ENCODE measurements at regions not wholly inside any gene's neighbourhood (a gene's known extent, or its start where the extent isn't known, plus 50 kb on each side); places are given as distances from the start of the nearest gene placed in this dataset.
"Not testable (repeated sequence)": the region's sequence is repeated elsewhere in the genome, so short reads cannot be mapped to it uniquely, and the experiment has no call there.

DNA sequence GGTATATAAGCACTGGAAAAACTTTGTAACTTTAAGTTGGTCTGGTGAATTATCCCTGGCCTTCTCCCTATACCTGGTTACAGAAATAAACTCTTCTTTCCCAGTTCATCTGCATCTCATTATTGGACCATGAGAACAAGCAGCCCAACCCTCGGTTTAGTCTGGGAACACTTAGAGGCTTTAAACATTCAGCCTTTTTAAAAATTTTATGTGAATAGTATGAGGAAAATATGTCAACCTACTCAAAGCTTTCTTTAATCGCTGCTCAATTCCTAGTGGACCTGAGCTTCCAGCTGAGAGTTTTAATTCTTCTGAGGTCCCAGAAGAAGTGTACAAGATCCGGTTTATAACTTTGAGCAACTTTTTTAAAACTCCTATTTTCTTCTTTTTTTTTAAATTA, 358.6 kb upstream of the NOCT start:
- no peak for DNase-seq

DNA sequence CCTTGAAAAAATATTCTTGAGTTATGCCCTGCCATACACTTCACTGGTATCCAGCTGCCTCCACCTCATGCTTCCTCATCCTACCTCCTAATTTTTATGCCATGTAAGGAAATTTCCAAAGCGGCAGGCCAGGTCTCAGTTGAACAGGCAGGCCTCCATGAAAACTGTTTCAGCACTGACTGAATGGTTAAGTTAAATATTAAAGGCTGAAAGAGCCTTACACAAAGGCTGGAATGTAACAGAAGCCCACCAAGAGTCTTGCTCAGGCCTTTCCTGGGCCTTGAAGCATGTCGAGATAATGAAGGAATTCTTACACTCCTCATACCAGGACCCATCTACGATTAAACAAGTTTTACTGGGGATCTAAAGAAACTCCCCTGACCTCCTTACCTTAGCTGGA, 359.6 kb upstream of the NOCT start:
- no peak for DNase-seq

DNA sequence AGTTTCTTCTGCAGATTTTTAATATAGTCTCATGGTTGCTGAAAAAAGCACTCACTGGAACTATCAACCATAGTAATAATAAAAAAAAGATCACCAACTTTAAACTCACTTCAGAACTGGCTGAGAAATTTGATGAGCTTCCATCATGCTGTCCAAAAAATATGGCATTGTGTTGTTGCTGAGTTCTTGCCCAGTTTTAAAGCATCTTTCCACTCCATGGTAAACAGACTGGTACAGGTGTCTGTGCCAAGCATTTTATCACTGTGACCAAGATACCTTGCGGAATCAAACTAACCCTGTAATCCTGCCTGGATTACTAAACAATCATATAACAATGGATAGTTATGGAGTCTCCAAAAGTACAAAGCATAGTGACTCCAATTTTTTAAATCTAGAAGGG, 360.3 kb upstream of the NOCT start:
- no peak for DNase-seq

DNA sequence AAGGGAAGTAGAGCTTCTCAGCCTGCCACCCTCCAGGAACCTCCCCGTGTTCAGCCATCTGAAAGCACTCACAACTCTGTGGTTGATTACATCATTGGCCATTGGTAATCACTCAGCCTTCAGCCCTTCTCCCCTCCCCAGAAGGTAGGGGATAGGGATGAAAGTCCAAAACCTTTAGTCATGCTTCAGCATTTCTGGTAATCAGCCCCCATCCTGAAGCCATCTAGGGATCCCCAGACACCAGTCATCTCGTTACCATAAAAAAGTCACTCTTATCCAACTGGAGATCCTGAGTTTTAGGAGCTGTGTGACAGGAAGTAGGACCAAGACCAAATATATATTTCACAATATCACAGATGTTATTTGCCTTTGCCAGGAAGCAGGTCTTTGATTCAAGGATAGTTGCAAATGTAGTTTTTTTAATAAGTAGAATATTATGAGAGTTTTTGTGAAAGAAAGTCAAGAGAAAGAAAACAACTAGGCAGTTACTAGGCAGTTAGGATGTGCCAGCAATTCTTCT, 364.6 kb upstream of the NOCT start:
- no peak for DNase-seq

DNA sequence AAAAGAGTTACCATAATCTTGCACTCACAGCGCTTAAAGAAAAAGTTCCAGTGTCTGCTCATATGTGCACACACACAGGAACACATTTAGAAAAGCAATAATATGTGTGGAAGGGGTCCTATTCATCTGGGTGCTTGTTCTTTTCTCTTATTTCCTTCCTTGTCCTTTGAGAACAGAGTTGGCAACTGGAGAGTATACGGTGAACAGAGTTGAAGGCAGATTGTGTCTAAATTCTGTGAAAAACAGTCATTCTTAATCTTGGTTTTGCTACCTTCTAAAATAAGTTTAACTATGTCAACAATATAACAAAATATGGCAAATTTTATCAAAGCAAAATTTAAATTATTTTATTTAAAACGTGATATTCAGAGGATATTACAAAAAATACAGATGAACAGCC, 365.1 kb upstream of the NOCT start:
- no peak for DNase-seq

DNA sequence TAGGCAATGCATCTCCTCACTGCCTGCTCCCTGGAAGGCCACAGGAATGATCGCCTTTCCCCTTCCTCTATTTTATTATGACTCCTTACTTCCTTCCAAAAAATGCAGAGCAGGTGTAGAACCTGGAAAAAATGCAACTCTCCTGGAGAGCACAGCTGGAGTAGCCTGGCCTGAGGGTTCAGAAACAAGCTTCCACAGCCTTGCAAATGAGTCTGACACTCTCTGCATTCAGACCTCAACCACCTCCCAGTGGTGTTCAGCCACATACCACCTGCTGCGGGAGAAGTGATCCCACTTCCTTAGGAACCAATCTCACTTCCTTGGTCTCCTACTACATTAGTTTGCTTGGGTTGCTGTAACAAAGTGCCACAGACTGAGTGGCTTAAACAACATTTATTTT, 368.1 kb upstream of the NOCT start:
- DNase-seq = no peak

DNA sequence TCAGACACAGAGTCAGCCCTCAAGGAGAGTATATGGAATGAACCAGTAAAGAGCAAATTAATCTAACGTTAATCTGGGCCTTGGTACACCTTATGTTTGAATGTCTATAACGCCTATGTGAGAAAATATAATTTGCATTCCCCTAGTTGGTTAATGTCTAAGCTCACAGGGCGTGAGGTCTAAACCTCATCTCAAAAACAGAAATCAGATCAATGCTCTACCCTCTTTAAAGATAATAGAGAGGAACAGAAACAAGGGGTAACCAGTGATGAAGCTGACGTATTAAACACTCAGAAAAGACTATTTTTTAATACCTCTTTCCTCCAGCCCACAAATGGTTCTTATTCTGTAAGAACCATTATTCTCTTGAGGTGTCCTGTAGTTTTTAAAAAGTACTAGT, 369.2 kb upstream of the NOCT start:
- no peak for DNase-seq

DNA sequence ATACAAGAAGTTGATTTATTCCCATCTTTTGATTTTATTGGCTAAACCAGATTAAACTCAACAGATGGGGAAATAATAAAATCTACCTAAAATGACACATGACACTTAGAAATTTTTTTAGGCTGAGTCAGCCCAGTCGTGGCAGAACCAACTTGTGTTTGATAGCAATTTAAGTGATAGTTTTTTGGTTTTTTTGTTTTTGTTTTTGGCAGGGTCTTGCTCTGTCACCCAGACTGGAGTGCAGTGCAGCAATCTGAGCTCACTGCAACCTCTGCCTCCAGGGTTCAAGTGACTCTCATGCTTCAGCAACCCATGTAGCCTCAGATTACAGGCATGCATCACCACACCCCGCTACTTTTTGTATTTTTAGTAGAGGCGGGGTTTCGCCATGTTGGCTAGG, 370.3 kb upstream of the NOCT start:
- no peak for DNase-seq

DNA sequence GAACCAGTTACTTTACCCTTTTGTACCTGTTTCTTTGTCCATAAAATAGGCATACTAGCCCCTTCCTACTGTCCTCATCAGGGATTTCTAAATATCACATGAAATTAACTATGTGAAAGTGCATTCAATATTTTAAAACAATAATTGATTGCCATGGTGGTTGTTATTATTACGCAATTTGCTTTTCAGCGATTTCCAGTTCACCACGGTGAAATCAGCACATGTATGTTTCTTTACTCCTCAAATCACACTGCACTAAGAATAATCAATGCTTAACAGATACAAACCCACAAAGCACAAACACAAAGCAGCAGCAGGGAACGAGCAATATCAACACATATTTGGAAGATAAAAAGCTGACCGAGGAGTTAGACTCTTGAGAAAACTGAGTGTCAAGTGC, 371.3 kb upstream of the NOCT start:
- DNase-seq = no peak

DNA sequence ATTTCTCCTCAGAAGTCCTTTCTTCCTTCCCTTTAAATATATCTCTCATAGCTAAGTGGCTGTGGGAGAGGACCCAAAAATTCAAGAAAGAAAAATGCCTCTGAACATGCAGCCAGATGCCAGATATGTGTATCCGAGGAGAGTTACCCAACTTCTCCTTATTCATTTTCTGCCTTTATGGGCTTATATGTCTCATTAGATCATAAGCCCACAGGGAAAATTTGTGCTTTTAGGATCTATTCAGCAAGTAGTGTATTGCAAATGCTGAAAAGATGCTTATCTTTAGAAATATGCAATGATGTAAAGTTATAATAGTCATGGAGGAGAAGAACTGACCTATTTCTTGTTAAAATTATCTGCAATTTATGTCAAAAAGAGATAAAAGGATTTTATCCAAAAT, 371.8 kb upstream of the NOCT start:
- DNase-seq = no peak

DNA sequence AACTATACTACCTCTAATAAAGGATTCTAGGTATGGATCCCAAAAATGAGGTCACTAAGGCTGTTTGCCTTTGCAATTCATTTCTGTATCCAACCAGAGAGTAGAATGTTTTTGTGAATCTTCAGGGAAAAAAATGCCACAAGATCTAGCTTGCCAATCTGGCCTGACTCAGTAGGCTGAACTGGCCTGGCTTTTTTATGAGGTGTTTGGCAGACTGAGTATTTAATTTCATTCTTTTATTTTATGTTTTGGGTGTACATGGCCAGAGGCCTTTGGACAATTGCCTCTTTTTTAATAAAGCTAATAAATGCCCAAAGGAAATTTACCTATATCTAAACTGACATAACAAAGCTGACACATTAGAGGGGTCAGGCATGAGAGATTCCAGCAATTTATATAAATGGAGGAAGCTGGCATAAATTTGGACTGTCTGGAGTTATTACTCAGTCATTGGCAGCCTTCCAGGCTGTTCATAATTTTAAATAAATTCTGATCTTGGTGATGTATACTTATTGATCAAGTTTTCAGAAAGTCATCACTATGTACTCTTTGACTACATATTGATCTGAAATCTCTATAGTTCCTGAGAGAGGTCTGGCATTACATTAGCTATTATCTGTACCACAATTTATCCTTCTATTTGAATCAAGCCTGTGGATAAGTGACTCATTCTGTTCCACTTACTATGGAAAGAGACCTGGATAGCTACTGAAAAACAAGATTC, 376.4 kb upstream of the NOCT start:
- no peak for DNase-seq

DNA sequence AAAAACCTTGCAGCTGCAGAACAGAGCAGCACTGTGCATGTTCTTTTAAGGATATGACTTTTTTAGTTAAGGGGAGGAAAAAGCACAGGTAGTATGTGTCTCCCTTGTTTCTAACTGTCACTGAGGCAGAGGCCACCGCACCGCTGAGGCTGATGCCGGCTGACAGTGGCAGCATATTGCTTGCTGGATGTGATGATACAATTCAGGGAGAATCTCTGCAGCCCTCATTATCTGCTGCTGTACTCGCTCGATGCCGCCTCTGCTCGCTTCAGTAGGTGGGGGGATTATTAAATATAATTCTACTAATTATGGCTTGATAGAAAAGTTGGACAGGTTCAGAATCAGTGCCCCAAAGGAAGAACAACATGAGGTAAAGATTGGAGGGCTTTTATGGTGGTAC, 378.8 kb upstream of the NOCT start:
- no peak for DNase-seq

DNA sequence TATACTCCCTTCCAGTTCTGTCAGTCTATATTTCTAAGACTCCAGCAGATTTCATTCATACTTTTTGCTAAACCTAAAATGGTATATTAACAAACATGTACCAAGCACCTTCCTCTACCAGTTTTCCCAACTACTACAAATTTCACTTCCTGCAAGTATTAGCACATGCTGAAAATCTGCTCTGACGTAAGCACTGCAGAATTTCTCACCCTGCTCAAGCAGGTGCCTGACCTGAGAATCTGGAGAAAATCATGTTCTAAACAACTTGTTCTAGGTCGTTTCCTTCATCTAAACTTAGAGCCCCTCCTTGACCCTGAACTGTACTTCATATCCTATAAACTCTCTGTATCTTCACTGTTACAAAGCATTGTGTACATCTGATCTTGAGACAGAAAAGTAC, 380.7 kb upstream of the NOCT start:
- DNase-seq = no peak

DNA sequence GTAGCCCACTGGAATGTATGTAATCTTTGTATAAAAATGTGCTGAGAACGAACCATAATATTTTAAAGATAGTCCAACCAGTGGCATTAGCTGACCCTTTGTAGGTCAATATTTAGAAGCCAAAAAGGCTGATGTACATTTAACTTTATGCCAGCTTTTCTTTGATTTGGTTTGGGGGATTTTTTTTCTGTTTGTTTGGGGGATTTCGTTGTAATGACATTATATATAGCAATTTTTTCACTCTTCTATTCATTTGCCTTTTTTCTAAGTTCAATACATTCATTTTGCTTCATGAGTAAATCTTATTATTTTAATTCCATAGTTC, 382.0 kb upstream of the NOCT start:
- no peak for DNase-seq

DNA sequence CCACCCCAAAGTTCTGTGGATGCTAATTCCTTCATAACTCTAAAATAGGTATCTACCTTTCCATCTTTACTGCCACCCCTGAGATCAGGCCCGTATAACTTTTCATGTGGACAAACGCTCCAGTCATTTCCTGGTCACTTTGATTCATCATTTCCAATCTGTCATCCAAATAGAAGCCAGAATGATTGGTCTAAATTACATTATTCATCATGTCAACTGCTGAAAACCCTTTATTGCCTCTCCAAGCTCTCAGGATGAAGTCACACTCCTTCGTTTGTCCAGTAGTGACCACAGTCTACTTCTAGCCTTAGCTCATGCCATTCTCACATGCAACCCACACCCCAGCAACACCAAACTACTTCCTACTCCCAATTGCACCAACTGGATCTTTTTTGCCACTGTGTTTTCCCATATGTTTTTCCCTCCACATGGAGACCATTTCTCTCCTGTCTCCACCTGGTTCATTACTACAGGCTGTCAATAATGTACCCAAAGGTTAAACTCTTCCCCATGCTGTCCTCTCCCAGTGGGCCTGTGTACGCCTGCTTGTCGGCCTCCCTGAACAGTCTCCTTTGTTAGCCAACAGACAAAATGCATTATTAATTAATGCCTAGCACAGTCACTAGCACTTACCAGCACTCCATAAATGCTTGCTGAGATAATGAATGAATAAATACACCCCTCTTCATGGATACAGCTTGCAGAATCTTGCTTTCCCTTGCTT, 382.6 kb upstream of the NOCT start:
- DNase-seq = no peak

DNA sequence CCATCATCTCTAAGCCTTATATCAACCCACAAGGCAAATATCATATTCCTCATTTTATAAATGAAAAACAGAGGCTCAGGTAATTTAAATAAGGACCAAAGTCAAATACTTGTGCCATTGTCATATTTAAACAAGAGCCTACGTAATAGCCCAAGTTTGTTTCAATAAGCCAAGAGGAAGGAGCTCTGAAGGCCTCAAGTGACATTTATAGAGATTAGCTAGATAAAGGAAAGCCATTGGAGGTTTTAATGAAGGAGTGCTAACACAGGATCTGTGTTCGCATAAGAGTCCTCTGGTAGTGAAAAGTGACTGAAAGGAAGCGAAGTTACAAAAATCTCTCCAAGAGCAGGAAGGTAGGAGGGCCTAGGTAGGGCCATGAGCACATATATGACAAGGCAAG, 384.9 kb upstream of the NOCT start:
- DNase-seq = no peak

DNA sequence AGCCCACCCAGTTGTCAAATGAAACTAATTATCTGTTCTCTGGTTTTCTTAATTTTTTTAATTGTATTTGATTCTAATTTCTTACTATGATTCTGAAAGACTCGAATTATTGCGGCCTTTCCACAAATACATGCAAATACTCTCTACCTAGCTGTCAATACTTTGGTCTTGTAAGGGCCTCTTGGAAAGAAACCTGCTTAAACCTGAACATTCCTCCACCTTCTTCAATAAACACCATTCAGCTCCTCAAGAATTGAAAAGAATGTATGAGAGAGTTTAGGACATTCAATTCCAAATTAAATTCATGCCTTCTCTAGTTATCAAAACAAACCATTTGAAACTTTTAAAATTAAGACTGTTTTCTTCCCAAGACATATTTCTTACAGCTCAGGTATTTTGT, 385.9 kb upstream of the NOCT start:
- no peak for DNase-seq

DNA sequence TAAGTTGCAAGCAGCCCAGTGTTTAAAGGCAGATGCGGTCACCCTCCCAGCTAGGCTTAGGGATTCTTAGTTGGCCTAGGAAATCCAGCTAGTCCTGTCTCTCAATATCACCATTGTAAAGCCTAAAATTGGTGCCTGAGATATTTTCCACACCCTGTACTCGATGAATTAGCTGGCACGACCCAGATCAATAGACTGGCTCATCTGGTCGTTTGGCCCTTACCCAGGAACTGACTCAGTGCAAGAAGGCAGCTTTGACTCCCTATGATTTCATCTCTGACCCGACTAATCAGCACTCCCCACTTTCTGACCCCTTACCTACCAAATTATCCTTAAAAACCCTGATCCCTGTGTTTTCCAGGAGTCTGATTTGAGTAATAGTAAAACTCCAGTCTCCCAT, 384.9 kb upstream of the SLC7A11 start:
- DNase-seq = no peak

DNA sequence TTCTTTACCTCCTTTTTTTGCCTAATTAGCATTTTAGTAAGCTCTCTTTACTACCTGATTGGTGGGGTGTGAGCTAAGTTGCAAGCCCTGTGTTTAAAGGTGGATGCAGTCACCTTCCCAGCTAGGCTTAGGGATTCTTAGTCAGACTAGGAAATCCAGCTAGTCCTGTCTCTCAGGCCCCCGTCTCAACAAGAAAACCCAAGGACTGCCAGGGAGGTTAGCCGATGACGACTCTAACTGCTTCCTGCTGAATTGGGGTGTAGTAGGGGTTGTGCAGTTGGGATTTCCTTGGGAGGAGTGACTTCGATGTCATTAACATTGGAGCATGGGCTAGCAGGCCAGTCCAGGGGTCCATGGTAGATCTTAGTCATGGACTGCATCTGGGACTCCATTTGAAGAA, 380.2 kb upstream of the SLC7A11 start:
- DNase-seq = not testable (repeated sequence)

DNA sequence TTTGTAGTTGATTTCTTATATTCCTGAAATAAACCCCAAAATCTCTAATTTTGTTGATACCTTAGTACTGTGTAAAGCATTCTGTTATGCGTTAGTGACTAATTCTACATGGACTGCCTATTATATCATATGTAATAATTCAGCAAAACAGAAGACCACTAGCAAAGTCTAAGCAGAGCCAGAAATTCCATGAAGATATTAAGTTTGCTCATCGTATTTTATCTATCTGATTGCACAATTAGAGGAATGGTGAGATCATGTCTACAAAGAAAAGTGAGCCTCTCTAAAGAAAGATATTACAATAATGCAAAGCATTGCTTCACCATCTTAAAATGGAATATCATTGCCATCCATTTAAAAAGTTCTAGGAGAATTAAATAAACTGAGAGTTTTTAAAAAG, 374.6 kb upstream of the SLC7A11 start:
- no peak for DNase-seq

DNA sequence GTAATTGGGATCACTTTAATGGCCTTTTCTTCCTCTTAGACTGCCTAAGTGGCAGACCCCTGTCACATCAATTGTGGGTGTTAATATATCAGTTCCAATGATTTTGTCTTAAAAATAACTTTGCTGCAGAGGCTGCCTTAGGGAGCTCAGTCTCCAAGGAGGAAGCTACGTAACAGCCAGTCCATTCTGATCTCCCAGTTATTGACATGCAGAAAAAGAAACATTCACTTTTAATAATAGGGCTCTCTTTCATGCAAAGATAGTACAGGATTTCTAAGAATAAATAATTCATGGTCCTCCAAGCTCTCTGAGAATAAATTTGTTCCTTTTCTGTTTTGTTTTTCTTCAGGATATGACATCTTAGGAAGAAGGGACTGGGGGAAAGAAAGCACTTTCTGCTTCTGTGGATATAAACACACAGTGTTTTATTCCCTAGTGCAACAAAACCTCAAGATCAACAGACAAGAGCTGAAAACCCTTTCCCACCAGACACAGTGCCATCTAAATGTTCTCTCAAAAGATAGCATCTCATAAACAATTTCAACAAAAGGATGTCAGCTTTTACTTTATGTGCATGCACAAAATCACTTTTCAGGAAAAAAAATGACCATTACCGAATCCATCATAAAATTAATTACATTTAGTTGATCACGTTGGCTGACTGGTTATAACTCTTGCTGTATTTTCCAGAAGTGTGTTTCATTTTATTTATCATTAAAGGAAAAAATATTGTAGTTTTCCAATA, 372.4 kb upstream of the SLC7A11 start:
- DNase-seq = no peak

DNA sequence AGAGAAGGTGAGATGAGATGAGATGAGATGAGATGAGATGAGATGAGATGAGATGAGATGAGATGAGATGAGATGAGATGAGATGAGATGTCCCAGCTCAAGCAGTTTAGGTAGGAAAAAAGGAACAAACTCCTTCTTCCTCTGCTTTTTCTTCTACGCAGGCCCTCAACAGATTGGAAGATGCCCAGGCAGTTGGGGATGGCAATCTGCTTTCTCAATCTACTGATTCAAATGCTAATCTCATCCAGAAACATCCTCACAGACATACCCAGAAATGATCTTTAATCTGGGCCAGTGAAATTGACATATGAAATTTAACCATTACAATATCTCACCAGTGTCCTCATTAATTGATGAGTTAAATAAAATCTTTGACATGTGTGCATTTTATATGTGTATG, 370.3 kb upstream of the SLC7A11 start:
- no peak for DNase-seq

DNA sequence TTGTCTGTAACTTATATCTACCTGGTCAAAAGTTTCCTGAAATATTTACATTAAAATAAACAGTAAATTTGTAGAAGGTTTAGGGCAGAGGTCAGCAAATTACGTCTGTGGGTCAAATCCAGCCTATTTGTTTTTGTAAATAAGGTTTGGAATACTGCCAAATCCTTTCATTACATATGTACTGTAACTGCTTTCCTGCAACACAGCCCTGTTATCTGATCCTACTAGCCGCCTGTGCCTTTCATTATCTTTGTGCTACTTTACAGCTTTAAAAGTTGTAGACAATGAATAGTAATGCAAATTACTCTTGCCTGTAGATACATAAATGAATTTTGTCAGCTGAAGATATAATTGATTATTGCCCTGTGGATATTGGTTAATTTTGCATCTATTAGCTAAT, 369.6 kb upstream of the SLC7A11 start:
- DNase-seq = no peak

DNA sequence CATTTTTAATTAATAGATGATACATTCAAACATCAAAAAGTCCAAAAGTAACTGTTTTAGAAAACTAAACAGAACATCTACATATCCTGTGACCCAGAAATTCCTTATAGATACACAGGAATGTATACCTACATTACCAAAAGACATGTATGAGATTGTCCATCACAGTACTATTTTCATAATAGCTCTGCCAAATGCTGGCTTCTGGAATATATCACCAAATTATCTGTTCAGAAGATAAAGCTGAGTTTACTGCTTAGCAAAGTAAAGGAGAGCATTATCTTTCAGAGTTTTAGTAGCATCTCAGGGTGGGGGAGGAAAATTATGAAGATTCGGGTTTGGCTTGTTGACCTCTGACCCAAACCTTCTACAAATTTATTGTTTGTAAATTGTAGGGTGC, 368.9 kb upstream of the SLC7A11 start:
- DNase-seq = no peak

Measured in stimulated activated CD4-positive, alpha-beta T cell treated with anti-CD3 and anti-CD28 coated beads, Interleukin-4, amount 100 ng/mL, for 24 hours (primary cell).